ENCODE measurements at regions not wholly inside any gene's neighbourhood (a gene's known extent, or its start where the extent isn't known, plus 50 kb on each side); places are given as distances from the start of the nearest gene placed in this dataset.
"Not testable (repeated sequence)": the region's sequence is repeated elsewhere in the genome, so short reads cannot be mapped to it uniquely, and the experiment has no call there.

DNA sequence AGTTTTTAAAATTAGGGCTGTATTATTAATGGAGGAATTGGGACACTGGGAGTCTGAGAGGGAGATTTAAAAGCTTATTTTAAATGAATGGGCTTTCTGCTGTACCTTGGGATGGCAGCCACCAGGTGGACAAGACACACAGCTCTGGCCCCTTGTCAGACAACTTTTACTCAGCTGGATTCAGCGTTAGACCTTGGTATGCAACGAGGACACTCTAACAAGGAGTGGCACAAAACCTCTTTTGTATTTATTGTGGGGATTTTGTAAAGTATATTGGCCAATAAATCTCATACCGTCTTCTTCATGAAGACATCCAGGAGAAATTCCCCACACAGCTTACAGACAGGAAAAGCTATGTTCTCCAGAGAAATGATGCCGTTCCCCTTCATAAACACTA, 105.7 kb downstream of the LCA5 start:
- DNase-seq: no peak

DNA sequence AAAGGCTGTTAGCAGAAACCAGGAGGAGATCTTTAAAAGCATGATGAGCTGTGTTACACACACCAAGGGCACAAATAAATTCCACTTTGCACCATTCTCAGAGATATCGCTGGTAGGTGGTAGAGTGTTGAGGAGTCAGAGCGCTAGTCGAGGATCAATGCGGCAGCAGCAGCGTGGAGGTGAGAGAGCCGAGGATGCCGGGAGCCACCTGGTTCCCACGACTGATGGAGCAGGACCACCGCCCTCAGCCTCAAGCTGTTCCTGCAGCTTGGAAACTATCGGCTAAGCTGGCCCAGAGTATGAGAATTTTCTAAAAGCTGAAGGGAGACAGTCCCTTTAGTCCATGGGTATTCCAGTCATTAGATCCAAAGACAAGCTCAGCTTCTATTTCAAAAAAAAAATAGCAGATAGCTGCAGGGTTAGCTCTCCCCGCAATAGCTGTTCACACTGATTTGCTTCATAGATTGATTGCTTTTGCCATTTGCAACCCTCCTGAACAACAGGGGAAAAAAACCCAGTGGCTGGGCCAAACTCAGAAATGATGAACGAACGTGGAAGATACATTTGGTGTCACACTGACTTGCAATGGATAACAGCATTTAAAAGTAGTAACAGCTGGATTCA, 106.2 kb downstream of the LCA5 start:
- DNase-seq: no peak

GRCh38 chr6:79427721-79428120, 109.5 kb downstream of the LCA5 start:
- no peak for DNase-seq

DNA sequence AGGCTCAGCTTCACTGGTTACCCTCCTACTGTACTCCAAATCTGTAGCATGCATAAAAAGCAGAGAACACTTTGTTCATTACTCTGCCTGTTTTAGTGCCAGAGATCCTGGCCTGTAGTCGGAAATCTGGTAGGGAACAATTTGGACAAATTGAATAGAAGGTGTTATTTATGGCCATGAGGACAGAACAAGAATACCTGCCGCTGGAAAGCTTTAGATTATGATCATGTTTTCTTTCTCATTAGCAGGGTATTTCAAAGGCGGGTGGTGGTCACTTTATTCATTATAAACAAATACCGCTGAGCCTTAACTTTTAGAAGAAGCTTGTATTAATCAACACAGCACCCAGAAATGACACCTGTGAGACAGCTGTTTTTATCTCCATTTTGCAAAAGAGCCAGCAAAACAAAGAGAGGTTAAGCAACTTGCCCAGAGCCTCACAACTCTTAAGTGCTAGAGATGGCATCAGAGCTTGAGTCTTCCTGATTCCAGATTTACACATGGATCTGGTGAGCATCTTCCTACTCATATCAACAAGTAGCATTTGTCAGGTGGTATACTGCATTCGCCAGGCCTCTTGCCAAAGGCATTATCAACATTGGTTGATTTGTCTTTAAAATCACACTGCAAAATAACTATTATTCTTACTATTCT, 110.5 kb downstream of the LCA5 start:
- no peak for DNase-seq

GRCh38 chr6:79425589-79426311, 111.5 kb downstream of the LCA5 start:
- DNase-seq: no peak

DNA sequence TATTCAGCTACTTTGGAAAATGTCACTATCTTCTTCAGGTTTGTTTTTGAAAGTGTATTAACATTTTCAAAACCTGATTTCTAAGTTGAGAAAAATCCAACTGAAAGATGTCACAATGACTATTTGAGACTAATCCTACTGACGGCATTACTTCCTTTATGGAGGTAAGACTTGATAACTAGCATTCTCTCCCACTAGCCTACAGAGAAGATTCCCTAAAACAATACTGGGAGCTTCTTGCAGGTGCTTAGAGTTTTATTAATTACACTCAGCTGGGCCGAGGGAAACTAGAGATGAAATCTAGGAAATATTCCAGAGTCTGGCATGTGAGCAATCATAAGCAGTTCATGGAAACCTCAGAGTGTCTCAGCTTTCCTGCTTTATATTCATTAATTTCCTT, 114.0 kb downstream of the LCA5 start:
- DNase-seq: no peak

DNA sequence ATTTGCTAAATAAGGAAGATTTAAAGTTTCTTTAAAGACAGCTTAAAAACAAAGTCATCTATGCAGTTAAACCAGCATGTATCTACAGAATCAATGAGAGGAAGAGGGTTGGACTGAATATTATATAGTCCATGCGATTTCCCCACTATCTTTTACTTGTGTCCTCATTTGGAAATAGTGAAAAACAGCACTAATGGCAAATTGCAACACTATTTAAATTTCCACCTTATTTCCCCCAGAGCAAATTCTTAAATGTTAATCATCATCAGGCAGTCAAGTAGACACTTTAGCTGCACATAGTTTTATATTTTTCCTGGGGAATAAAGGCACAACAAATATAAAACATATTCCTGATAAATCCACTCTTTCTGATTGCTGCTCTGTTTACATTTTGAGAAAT, 114.6 kb downstream of the LCA5 start:
- no peak for DNase-seq

DNA sequence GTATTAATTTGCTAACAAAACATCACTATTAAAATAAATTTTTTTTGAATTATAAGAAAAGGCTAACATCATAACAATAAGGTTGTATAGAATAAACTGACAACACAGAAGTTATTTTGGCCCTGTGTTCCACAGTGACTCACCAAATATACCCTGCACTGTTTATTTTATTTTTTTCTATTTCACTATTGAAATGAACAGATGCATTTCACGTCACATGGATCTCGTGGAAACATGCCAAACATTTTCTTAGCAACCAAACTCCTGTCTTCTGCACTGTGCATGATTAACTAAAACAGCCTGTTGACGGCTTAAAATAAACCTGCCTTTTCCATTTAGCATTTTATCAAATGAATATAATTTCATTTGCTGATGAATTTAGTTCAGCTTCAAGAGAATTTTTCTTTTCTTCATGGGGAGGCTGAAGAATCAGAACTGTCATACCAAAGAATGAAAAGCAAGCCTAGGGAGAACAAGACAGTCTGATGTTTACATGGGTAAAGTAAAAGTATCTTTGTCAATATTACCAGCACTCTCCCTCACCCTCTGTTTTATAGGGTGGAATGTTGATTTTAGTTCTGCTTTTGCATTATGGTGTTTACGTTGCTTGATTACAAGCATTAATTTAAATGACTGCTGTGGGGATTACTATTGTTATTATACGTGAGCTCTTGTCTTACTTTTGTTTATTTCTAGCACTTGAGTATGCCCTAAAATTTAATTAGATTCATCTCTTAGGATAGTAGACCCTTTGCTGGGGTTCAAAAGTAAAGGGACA, 115.3 kb downstream of the LCA5 start:
- peak in 2 of 3 donors; percentile 1 to 8 for DNase-seq

DNA sequence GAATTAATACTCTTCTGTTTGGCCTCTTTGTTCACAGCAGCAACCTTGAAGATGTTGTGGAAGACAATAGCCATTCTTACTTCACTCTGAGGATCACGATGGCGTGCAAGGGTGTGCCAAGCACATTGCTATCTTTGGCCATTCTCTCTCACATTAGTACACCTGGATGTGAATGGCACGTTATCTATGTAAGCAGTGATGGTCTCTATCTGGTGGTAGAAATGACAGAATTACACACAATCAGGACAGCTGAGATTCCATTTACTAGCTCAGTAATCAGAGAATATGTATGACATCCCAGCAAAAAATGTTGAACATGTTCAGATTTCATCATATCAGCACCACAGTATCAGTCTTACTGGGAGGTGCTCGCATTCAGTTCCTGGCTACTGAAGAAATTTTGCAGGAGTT, 116.2 kb downstream of the LCA5 start:
- no peak for DNase-seq

DNA sequence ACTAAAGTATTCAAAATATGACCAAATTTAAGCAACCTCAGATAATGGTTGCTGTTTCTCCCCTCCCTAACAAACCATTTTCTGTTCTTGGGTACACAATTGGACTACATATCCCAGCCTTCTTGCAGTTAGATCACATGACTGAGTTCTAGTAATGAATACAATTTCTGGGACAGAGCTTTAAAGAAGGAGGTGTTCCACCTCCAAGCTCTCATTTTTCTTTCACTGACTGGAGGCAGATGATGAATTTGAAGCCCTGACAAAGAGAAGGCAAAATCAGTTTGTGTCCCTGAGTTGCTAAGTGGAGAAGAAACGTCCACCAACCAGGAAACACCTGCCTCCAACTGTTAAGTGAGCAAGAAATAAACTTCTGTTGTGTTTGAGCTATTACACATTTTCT, 117.2 kb downstream of the LCA5 start:
- no peak for DNase-seq

GRCh38 chr6:79416931-79417330, 120.3 kb downstream of the LCA5 start:
- no peak for DNase-seq

DNA sequence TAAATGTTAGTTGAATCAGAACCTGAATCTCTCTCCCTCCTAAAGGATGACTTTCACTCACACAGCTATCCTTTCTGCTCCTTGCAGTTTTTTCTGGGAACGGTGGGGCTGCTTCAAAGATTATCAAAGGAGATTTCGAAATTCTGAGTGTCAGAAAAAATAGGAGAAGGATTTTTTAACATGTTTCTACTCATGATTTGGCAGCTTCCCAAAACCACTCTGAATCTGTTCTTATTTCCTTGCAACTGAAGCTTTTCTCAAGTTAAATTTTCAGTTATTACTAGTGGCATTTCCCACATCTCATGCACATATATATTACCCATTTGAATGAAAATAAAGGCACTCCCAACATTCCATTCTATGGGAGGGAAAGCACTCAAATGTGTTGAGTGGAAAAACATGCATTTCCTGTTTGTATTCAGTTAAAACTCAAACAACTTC, 123.6 kb downstream of the LCA5 start:
- no peak for DNase-seq

DNA sequence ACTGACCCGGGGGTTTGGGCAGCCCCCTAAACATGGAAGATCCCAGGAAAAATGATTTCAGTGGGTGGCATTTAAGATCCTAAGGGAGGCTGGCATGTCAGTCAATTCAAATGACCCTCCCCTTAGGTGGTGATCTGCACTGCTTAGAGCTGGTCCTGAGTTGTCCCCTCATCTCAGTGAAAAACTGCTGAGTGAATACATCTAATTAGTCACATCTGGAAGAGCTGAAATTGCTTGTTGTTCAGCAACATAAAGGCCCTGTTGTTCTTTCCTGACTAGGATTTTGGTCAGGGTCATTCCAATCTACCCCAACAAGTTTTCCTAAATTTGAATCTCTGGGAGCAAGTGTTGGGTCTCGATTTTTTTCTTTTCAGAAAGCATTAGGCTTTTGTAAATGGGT, 126.4 kb downstream of the LCA5 start:
- no peak for DNase-seq

- DNase-seq: no peak
These were observed 128.8 kb downstream of the LCA5 start for GRCh38 chr6:79408256-79408974.

- no peak for DNase-seq
These were observed 132.6 kb downstream of the LCA5 start for GRCh38 chr6:79404677-79405076.

DNA sequence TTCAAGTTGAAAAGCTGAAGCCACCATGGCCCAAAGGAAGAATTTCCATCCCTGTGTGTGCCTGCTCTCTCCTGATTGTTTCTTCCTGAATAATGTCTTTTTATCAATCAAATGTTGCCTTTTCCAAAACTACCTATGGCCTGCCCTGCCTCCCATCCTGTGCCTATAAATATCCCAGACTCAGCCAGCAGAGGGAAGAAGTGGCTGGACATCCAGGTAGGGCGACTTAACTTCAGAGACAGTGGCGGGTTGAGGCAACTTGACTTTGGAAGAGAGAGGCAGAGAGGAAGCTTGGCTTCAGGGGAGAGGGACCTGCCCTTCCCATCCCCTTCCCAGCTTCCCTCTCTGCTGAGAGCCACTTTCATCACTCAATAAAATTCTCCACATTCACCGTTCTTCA, 133.0 kb downstream of the LCA5 start:
- no peak for DNase-seq

DNA sequence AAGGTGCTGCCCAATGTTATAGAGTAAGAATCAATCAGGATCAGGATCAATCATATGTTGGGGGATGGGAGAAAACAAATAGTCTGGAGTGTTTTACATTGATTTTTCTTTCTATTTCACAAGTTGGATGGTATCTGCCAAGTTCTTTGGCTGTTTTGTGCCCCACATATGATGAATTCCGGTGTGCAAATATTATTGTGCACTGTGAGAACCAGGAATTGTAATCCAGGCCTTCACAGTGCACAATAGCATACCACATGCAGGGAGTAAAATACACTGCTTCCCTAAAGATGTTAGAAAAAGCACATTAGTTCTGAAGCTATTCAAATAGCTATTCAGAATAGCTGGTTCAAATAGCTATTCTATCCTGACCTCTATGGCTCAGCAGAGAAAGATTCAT, 133.7 kb downstream of the LCA5 start:
- DNase-seq: no peak

DNA sequence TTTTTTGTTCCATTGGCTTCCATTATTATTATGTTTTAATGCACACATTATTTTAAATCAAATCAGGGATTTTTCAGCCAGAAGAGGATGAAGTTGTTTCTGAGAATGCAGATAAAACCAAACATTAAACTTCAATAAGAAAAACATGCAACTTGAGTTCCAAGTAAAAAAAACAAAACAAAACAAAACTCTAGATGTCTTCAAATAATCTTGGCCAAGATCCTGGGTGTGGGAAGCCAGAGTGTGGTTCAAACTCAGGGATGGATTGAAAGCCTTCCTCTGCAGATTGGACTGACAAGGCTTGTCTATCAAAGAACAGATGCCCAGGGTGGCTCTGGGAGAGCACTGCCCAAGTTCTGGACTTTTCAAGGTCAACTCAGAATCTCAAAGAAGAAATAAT, 134.1 kb downstream of the LCA5 start:
- no peak for DNase-seq

DNA sequence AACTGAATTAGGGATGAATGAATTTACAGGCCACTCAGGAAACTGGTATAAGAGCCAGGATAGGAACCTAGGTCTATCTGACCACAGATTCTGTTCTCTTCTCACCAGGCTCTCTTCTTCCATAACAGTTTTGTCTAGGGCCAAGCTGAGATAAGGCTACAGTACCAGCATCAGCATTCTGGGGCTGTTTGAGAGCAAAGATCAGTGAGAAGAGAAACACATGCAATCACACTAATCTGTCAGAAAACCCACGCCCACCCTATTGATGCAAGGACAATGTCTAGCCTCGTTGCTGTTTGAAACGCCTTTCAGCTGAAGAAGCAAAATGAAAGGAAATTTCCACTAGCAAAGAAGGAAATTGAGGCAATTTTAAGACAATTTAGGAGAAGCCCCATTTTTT, 137.7 kb downstream of the LCA5 start:
- no peak for DNase-seq

DNA sequence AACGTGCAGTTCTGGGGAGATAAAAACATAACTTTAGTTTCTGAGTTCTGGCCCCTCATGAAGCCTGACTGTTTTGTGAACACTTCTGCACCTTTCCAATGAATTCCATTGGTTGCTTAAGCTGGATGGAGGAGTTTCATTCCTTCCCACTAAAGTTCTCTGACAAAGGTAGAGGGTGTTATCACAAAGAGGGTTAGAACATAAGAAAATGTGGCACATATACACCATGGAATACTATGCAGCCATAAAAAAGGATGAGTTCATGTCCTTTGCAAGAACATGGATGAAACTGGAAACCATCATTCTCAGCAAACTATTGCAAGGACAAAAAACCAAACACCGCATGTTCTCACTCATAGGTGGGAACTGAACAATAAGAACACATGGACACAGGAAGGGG, 138.6 kb downstream of the LCA5 start:
- DNase-seq: not testable (repeated sequence)

DNA sequence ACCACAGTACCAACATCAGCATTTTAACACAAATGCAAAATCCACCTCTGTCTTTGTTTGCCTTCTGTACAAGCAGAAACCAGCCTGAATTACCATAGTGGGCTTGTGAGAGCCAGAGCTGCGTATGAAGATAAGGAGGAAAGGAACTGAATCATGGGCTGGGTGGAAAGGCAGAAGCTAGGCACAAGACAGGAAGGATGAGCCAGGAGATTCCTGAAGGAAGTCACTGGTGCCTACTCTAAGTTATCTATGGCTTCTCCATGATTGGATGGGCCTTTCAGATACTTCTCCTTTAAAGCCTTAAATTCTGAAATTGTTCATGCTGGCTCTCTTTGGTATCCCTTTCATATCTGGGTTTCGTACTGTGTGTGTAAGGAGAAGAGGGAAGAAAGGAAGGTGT, 140.6 kb downstream of the LCA5 start:
- DNase-seq: no peak

- DNase-seq: no peak
These were observed 142.5 kb downstream of the LCA5 start for GRCh38 chr6:79394690-79395089.

GRCh38 chr6:79392094-79392493, 145.1 kb downstream of the LCA5 start:
- no peak for DNase-seq
